Psoas muscle (tissue), 7 donors: ENCODE measurements at regions not wholly inside any gene's neighbourhood (a gene's known extent, or its start where the extent isn't known, plus 50 kb on each side); places are given as distances from the start of the nearest gene placed in this dataset.

Experiments
- ATAC-seq, 4 donors: fragments of 200-7000 bp; cut with Tn5 transposase; one replicate each; pipeline ENCODE4 v1.9.1; 2020; ENCODE audit warnings: moderate library complexity in 3 of 4, mild to moderate bottlenecking in 2 of 4
- DNase-seq, 2 donors: peaks; one replicate each; pipeline ENCODE4 v3.0.0-alpha.2; 2020
- H3K27ac ChIP-seq: fragments of 200-600 bp; one replicate; pipeline ENCODE4 v1.8.0; 2022
- H3K27me3 ChIP-seq, 3 donors: fragments of 200-600 bp in 1 of 3; one replicate each; pipeline versions ENCODE4 v1.6.1 to v1.8.0; 2013 to 2022; ENCODE audit warnings: low read length in 2 of 3, mild to moderate bottlenecking in 2 of 3, moderate library complexity in 1 of 3; ENCODE audit not compliant: insufficient read depth in 3 of 3
- H3K36me3 ChIP-seq, 2 donors: fragments of 200-600 bp in 1 of 2; one replicate each; pipeline versions ENCODE4 v1.6.1 to v1.8.0; 2013 to 2022; ENCODE audit warnings: low read depth in 1 of 2, mild to moderate bottlenecking in 1 of 2, moderate library complexity in 1 of 2; ENCODE audit not compliant: insufficient read depth in 1 of 2
- H3K4me1 ChIP-seq: fragments of 200-600 bp; one replicate; pipeline ENCODE4 v1.8.0; 2022
- H3K4me3 ChIP-seq: fragments of 200-600 bp; one replicate; pipeline ENCODE4 v1.8.0; 2022; ENCODE audit warnings: mild to moderate bottlenecking
- H3K9me3 ChIP-seq: fragments of 200-600 bp; one replicate; pipeline ENCODE4 v1.8.0; 2022
- CTCF ChIP-seq: fragments of 200-600 bp; IDR thresholded peaks from one replicate; pipeline ENCODE4 v1.8.0; 2022; ENCODE audit warnings: antibody characterized with exemption
- WGBS, 3 donors: extraction: QIAGEN DNeasy Blood & Tissue Kit; methylation state at CpG; one replicate each; pipeline versions ENCODE4 v1.1.6 to v1.1.7; 2013; 5-methylcytosine and 5-hydroxymethylcytosine counted together
- intact Hi-C, 2 donors: fragments of 100-400 bp; cut with DNase I; formaldehyde crosslinking; loops; one replicate each; pipeline versions ENCODE4 v1.11.0 to v1.14.2; 2022
- donor health status: healthy with polysubstance abuse.
- donor health status: DM: no; HTN: no; CAD: no; lungs with moderate emphysema.
- donor health status: Bipolar disorder and iron deficiency.
- donor health status: healthy.
- donor health status: DM: yes; HTN: yes; CAD: no.
- donor health status: DM: no; HTN: no; CAD: no.
- donor health status: DM: yes; HTN: yes; CAD: no.

GRCh38 chr10:3848775-3849635, 64.0 kb upstream of the KLF6 start:
- peaks cover 28% of the 10 kb centered on the region for H3K4me1 ChIP-seq
- no peaks in the 10 kb centered on the region for H3K27me3 ChIP-seq
- no peak overlapping the region for H3K27ac ChIP-seq
- no peaks in the 10 kb centered on the region for H3K9me3 ChIP-seq
- ATAC-seq: no peak
- H3K4me3 ChIP-seq: no peak overlapping the region
- intact Hi-C loops: no loop called here
- 90 to 92% (median 91%) methylated on average over 4 of the region's 4 CpGs for WGBS, 3 donors
- DNase-seq: no peak
- TF ChIP-seq CTCF: no peak
- no peaks in the 10 kb centered on the region for H3K36me3 ChIP-seq

GRCh38 chr10:3848005-3848774, 63.2 kb upstream of the KLF6 start:
- DNase-seq: no peak
- Histone ChIP-seq H3K4me3 (no peak overlapping the region), H3K9me3 (no peaks in the 10 kb centered on the region), H3K4me1 (peaks cover 21% of the 10 kb centered on the region), H3K27me3 (no peaks in the 10 kb centered on the region), H3K27ac (no peak overlapping the region), H3K36me3 (no peaks in the 10 kb centered on the region)
- no peak for TF ChIP-seq CTCF
- intact Hi-C loops: no loop called here
- no peak for ATAC-seq
- 65 to 78% (median 68%) methylated on average over 6 of the region's 6 CpGs for WGBS, 3 donors

GRCh38 chr10:3846736-3847135, 61.7 kb upstream of the KLF6 start:
- no peaks in the 10 kb centered on the region for H3K27me3 ChIP-seq
- no peak for ATAC-seq
- no peak overlapping the region for H3K27ac ChIP-seq
- no peak for TF ChIP-seq CTCF
- no peak for DNase-seq
- no peaks in the 10 kb centered on the region for H3K36me3 ChIP-seq
- no peaks in the 10 kb centered on the region for H3K9me3 ChIP-seq
- H3K4me1 ChIP-seq: peaks cover 6% of the 10 kb centered on the region
- no peak overlapping the region for H3K4me3 ChIP-seq
- WGBS, 3 donors: 95 to 99% (median 96%) methylated on average over 3 of the region's 3 CpGs
- intact Hi-C loops: no loop called here

GRCh38 chr10:3844491-3845025, 59.5 kb upstream of the KLF6 start:
- ATAC-seq (no peak), DNase-seq (no peak)
- Histone ChIP-seq H3K9me3 (no peaks in the 10 kb centered on the region), H3K27me3 (no peaks in the 10 kb centered on the region), H3K36me3 (no peaks in the 10 kb centered on the region), H3K4me1 (no peaks in the 10 kb centered on the region), H3K4me3 (no peak overlapping the region), H3K27ac (no peak overlapping the region)
- 40 to 95% (median 95%) methylated on average over 1 of the region's 1 CpG for WGBS, 3 donors
- no peak for TF ChIP-seq CTCF
- intact Hi-C loops: no loop called here
